ENCODE measurements at regions not wholly inside any gene's neighbourhood (a gene's known extent, or its start where the extent isn't known, plus 50 kb on each side); places are given as distances from the start of the nearest gene placed in this dataset.

- TF ChIP-seq, protein P1, sequence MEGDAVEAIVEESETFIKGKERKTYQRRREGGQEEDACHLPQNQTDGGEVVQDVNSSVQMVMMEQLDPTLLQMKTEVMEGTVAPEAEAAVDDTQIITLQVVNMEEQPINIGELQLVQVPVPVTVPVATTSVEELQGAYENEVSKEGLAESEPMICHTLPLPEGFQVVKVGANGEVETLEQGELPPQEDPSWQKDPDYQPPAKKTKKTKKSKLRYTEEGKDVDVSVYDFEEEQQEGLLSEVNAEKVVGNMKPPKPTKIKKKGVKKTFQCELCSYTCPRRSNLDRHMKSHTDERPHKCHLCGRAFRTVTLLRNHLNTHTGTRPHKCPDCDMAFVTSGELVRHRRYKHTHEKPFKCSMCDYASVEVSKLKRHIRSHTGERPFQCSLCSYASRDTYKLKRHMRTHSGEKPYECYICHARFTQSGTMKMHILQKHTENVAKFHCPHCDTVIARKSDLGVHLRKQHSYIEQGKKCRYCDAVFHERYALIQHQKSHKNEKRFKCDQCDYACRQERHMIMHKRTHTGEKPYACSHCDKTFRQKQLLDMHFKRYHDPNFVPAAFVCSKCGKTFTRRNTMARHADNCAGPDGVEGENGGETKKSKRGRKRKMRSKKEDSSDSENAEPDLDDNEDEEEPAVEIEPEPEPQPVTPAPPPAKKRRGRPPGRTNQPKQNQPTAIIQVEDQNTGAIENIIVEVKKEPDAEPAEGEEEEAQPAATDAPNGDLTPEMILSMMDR (IDR thresholded peaks at IDR 0.05): no peak
- TF ChIP-seq POLR2A (IDR thresholded peaks at IDR 0.05): no peak
These were observed 119.9 kb upstream of the DCC start for GRCh38 chr18:52220062-52220591.

Data from heart left ventricle (tissue), 13 donors.